ENCODE measurements at regions not wholly inside any gene's neighbourhood (a gene's known extent, or its start where the extent isn't known, plus 50 kb on each side); places are given as distances from the start of the nearest gene placed in this dataset.

DNA sequence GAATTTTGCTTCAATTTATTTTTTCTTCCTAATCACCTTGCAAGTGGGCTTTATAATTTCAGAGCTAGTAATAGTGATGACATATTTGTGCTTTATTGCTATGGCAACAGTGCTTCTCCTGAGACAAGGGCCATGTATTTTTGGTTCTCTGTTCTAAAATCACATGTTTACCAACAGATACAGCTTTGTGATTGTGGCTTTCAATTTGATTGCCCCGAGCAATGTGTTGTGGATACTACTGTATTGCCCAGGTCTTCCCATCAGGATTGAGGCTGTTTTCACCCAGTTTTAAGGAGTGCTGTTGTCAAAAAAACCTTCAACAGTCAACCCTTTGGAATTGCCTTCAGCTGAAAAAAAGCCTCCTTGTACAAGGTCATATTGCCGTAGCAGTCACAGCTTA is 841.4 kb upstream of the VRK2 start:
- TF ChIP-seq POLR2A (IDR thresholded peaks at IDR 0.05; ENCODE audit: control extremely low read depth in 1 of 2, low read depth in 2 of 2, low read length in 2 of 2) (no peak), CTCF (IDR thresholded peaks at IDR 0.05; ENCODE audit: control extremely low read depth in 1 of 3, insufficient read depth in 1 of 3, low read depth in 1 of 3, low read length in 3 of 3) (no peak), GTF2F1 (IDR thresholded peaks at IDR 0.05; ENCODE audit: borderline replicate concordance, low read depth, low read length) (no peak), EGR1 (IDR thresholded peaks at IDR 0.05; ENCODE audit: borderline replicate concordance, low read depth, low read length) (no peak), RBBP5 (IDR thresholded peaks at IDR 0.05; ENCODE audit: borderline replicate concordance, low read depth, low read length) (no peak), HDAC2 (IDR thresholded peaks at IDR 0.05; ENCODE audit: borderline replicate concordance in 1 of 2, low read depth in 2 of 2, low read length in 2 of 2) (no peak), TAF1 (IDR thresholded peaks at IDR 0.05; ENCODE audit: low read depth, low read length) (no peak), EZH2 (IDR thresholded peaks at IDR 0.05; ENCODE audit: low read depth, low read length, severe bottlenecking) (no peak), RAD21 (IDR thresholded peaks at IDR 0.05 in 1 of 2, conservative IDR thresholded peaks at IDR 0.05 in 1 of 2; ENCODE audit: low read depth in 2 of 2, low read length in 2 of 2) (no peak), TBP (IDR thresholded peaks at IDR 0.05; ENCODE audit: low read depth, low read length) (no peak), HDAC6 (IDR thresholded peaks at IDR 0.05; ENCODE audit: low read depth, low read length) (no peak), YY1 (IDR thresholded peaks at IDR 0.05; ENCODE audit: low read depth, low read length) (no peak)
- TF ChIP-seq, protein P1, sequence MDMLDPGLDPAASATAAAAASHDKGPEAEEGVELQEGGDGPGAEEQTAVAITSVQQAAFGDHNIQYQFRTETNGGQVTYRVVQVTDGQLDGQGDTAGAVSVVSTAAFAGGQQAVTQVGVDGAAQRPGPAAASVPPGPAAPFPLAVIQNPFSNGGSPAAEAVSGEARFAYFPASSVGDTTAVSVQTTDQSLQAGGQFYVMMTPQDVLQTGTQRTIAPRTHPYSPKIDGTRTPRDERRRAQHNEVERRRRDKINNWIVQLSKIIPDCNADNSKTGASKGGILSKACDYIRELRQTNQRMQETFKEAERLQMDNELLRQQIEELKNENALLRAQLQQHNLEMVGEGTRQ (IDR thresholded peaks at IDR 0.05; ENCODE audit: low read length): no peak

All from H1 (cell line).